ENCODE measurements at regions not wholly inside any gene's neighbourhood (a gene's known extent, or its start where the extent isn't known, plus 50 kb on each side); places are given as distances from the start of the nearest gene placed in this dataset.

GRCh38 chr4:155478336-155478835 lies 101.6 kb upstream of the MAP9 start:
- H3K4me1 ChIP-seq (ENCODE audit: insufficient read depth, low read length, severe bottlenecking): no peaks in the 10 kb centered on the region
- H3K9ac ChIP-seq (ENCODE audit: low read length): no peak overlapping the region
- no peak overlapping the region for H3K4me2 ChIP-seq (ENCODE audit: low read length)
- H3K36me3 ChIP-seq (ENCODE audit: insufficient read depth, low read length): no peaks in the 10 kb centered on the region
- no peak for TF ChIP-seq CTCF (IDR thresholded peaks at IDR 0.05; ENCODE audit: low read length)
- TF ChIP-seq EZH2 (IDR thresholded peaks at IDR 0.05; ENCODE audit: borderline replicate concordance, low read length): no peak
- no peaks in the 10 kb centered on the region for H3K27me3 ChIP-seq (ENCODE audit: insufficient read depth, low read length)
- no peaks in the 10 kb centered on the region for H4K20me1 ChIP-seq (ENCODE audit: insufficient read depth, low read length)
- no peak overlapping the region for H3K4me3 ChIP-seq (ENCODE audit: low read depth, low read length, poor library complexity, severe bottlenecking)
- H3F3A ChIP-seq (ENCODE audit: insufficient read depth, low read length): no peaks in the 10 kb centered on the region
- H3K79me2 ChIP-seq (ENCODE audit: insufficient read depth, low read length): no peaks in the 10 kb centered on the region
- H2AFZ ChIP-seq (ENCODE audit: low read length): no peak overlapping the region
- no peak overlapping the region for H3K27ac ChIP-seq (ENCODE audit: low read depth, low read length, poor library complexity, severe bottlenecking)
- no peaks in the 10 kb centered on the region for H3K9me2 ChIP-seq (ENCODE audit: low read depth, low read length)
- H3K9me3 ChIP-seq (ENCODE audit: low read length): no peaks in the 10 kb centered on the region

- no peaks in the 10 kb centered on the region for H3K9me3 ChIP-seq (ENCODE audit: low read length)
- H3K27me3 ChIP-seq (ENCODE audit: insufficient read depth, low read length): no peaks in the 10 kb centered on the region
- TF ChIP-seq EZH2 (IDR thresholded peaks at IDR 0.05; ENCODE audit: borderline replicate concordance, low read length): no peak
- TF ChIP-seq CTCF (IDR thresholded peaks at IDR 0.05; ENCODE audit: low read length): no peak
- H3K27ac ChIP-seq (ENCODE audit: low read depth, low read length, poor library complexity, severe bottlenecking): no peak overlapping the region
- no peak overlapping the region for H3K9ac ChIP-seq (ENCODE audit: low read length)
- no peaks in the 10 kb centered on the region for H3K4me1 ChIP-seq (ENCODE audit: insufficient read depth, low read length, severe bottlenecking)
- H3K36me3 ChIP-seq (ENCODE audit: insufficient read depth, low read length): no peaks in the 10 kb centered on the region
- no peak overlapping the region for H3K4me2 ChIP-seq (ENCODE audit: low read length)
- no peak overlapping the region for H3K4me3 ChIP-seq (ENCODE audit: low read depth, low read length, poor library complexity, severe bottlenecking)
- H3F3A ChIP-seq (ENCODE audit: insufficient read depth, low read length): no peaks in the 10 kb centered on the region
- no peaks in the 10 kb centered on the region for H3K79me2 ChIP-seq (ENCODE audit: insufficient read depth, low read length)
- H3K9me2 ChIP-seq (ENCODE audit: low read depth, low read length): no peaks in the 10 kb centered on the region
- H2AFZ ChIP-seq (ENCODE audit: low read length): no peak overlapping the region
- H4K20me1 ChIP-seq (ENCODE audit: insufficient read depth, low read length): no peaks in the 10 kb centered on the region
These were observed 98.0 kb upstream of the MAP9 start for GRCh38 chr4:155474758-155475157.

- Histone ChIP-seq H4K20me1 (ENCODE audit: insufficient read depth, low read length) (no peaks in the 10 kb centered on the region), H3K9ac (ENCODE audit: low read length) (no peak overlapping the region), H3K79me2 (ENCODE audit: insufficient read depth, low read length) (no peaks in the 10 kb centered on the region), H3K9me3 (ENCODE audit: low read length) (no peaks in the 10 kb centered on the region), H3K4me3 (ENCODE audit: low read depth, low read length, poor library complexity, severe bottlenecking) (no peak overlapping the region), H3K4me1 (ENCODE audit: insufficient read depth, low read length, severe bottlenecking) (no peaks in the 10 kb centered on the region), H2AFZ (ENCODE audit: low read length) (no peak overlapping the region), H3K4me2 (ENCODE audit: low read length) (no peak overlapping the region), H3K9me2 (ENCODE audit: low read depth, low read length) (no peaks in the 10 kb centered on the region), H3K27me3 (ENCODE audit: insufficient read depth, low read length) (no peaks in the 10 kb centered on the region), H3K27ac (ENCODE audit: low read depth, low read length, poor library complexity, severe bottlenecking) (no peak overlapping the region), H3F3A (ENCODE audit: insufficient read depth, low read length) (no peaks in the 10 kb centered on the region), H3K36me3 (ENCODE audit: insufficient read depth, low read length) (no peaks in the 10 kb centered on the region)
- TF ChIP-seq CTCF (IDR thresholded peaks at IDR 0.05; ENCODE audit: low read length): no peak
- no peak for TF ChIP-seq EZH2 (IDR thresholded peaks at IDR 0.05; ENCODE audit: borderline replicate concordance, low read length)
These were observed 96.8 kb upstream of the MAP9 start for GRCh38 chr4:155473420-155474095.

Data from OCI-LY1 (cell line).